Gastroesophageal sphincter (tissue), 3 donors: ENCODE measurements at regions not wholly inside any gene's neighbourhood (a gene's known extent, or its start where the extent isn't known, plus 50 kb on each side); places are given as distances from the start of the nearest gene placed in this dataset.

Experiments
- EP300 ChIP-seq: sonication (generic); formaldehyde crosslinking; IDR thresholded peaks from one replicate; pipeline ENCODE4 v1.6.1; 2017; ENCODE audit warnings: antibody characterized with exemption, mild to moderate bottlenecking
- POLR2A ChIP-seq, 2 donors: fragments of 450-650 bp; IDR thresholded peaks; one replicate each; pipeline ENCODE4 v1.6.1; 2017; ENCODE audit warnings: antibody characterized with exemption in 2 of 2, mild to moderate bottlenecking in 2 of 2, moderate library complexity in 1 of 2
- POLR2AphosphoS5 ChIP-seq: sonication (generic); formaldehyde crosslinking; IDR thresholded peaks from one replicate; pipeline ENCODE4 v1.6.1; 2017; ENCODE audit warnings: antibody characterized with exemption
- TF ChIP-seq, protein P1 (sequence below), 4 experiments: fragments of 200-600 bp in 2 of 4; fragments of 450-650 bp in 2 of 4; sonication (generic) in 1 of 4; IDR thresholded peaks; one replicate each; pipeline ENCODE4 v1.5.1; 2017 to 2019; ENCODE audit warnings: antibody characterized with exemption in 4 of 4, mild to moderate bottlenecking in 2 of 4, moderate library complexity in 2 of 4

DNA sequence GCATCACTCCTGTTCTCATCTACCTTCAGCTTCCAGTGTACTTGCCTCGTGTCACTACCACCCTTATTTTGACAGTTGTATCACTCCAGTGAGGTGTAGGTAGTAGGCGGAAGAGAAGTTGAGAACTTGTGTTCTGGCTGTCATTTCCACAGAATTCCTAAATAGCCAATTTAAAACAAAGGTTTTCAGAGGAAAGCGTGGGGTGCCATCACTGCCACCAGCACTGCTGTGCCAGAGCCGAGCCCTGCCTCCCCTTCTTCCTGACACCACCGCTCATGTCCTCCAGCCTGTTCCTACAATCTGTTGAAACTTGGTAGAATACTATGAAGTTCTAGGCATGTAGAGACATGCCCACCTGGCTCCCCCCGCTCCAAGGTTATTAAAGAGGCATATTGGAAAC, 215.8 kb downstream of the TANC2 start:
- TF ChIP-seq, protein P1, sequence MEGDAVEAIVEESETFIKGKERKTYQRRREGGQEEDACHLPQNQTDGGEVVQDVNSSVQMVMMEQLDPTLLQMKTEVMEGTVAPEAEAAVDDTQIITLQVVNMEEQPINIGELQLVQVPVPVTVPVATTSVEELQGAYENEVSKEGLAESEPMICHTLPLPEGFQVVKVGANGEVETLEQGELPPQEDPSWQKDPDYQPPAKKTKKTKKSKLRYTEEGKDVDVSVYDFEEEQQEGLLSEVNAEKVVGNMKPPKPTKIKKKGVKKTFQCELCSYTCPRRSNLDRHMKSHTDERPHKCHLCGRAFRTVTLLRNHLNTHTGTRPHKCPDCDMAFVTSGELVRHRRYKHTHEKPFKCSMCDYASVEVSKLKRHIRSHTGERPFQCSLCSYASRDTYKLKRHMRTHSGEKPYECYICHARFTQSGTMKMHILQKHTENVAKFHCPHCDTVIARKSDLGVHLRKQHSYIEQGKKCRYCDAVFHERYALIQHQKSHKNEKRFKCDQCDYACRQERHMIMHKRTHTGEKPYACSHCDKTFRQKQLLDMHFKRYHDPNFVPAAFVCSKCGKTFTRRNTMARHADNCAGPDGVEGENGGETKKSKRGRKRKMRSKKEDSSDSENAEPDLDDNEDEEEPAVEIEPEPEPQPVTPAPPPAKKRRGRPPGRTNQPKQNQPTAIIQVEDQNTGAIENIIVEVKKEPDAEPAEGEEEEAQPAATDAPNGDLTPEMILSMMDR (IDR thresholded peaks at IDR 0.05) = no peak
- TF ChIP-seq POLR2AphosphoS5 (no peak), POLR2A (IDR thresholded peaks at IDR 0.05) (no peak), EP300 (no peak)
